ENCODE measurements at regions not wholly inside any gene's neighbourhood (a gene's known extent, or its start where the extent isn't known, plus 50 kb on each side); places are given as distances from the start of the nearest gene placed in this dataset.

DNA sequence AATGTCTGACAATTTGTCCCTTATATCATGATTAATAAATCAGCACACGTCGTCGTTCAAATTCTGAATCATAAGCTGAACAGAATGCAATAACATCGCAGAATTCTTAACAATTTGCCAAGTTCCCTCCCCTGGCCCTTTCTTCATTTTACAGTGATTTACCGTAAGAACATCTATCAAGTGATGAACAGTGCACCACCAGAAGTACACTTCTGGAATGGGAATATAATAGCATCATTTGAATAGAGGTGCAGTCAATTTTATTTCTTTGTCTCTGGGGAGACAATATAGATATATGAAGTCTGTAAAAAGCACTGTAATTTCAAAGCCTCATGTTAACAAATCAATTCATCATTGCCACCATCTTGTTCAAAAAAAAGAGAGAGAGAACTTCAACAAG is 145.1 kb upstream of the SMLR1 start:
- no peaks in the 10 kb centered on the region for H4K20me1 ChIP-seq (ENCODE audit: insufficient read depth)
- no TSS peak for BruUV-seq (replicated peaks)
- H3F3A ChIP-seq (ENCODE audit: insufficient read depth, low read depth) = no peaks in the 10 kb centered on the region
- POLR2A ChIA-PET (ENCODE audit: unreplicated experiment) = no interaction called here
- no peaks in the 10 kb centered on the region for H3K9me2 ChIP-seq (ENCODE audit: insufficient read depth)
- H3K4me2 ChIP-seq = no peak overlapping the region
- DNase-seq = no peak
- H3K4me3 ChIP-seq = no peak overlapping the region
- TF ChIP-seq, protein P1, sequence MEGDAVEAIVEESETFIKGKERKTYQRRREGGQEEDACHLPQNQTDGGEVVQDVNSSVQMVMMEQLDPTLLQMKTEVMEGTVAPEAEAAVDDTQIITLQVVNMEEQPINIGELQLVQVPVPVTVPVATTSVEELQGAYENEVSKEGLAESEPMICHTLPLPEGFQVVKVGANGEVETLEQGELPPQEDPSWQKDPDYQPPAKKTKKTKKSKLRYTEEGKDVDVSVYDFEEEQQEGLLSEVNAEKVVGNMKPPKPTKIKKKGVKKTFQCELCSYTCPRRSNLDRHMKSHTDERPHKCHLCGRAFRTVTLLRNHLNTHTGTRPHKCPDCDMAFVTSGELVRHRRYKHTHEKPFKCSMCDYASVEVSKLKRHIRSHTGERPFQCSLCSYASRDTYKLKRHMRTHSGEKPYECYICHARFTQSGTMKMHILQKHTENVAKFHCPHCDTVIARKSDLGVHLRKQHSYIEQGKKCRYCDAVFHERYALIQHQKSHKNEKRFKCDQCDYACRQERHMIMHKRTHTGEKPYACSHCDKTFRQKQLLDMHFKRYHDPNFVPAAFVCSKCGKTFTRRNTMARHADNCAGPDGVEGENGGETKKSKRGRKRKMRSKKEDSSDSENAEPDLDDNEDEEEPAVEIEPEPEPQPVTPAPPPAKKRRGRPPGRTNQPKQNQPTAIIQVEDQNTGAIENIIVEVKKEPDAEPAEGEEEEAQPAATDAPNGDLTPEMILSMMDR (conservative IDR thresholded peaks at IDR 0.05) = no peak
- TF ChIP-seq EZH2 (IDR thresholded peaks at IDR 0.05; ENCODE audit: low read depth) = no peak
- CTCF ChIA-PET = no interaction called here
- no peaks in the 10 kb centered on the region for H3K36me3 ChIP-seq (ENCODE audit: low read depth)
- intact Hi-C loops (cut with micrococcal nuclease; ENCODE audit: unreplicated experiment) = no loop called here
- no peaks in the 10 kb centered on the region for H3K79me2 ChIP-seq (ENCODE audit: low read depth)
- no peaks in the 10 kb centered on the region for H3K27me3 ChIP-seq (ENCODE audit: insufficient read depth, low read depth)
- no peaks in the 10 kb centered on the region for H3K4me1 ChIP-seq (replicated peaks; ENCODE audit: insufficient read depth)
- no peaks in the 10 kb centered on the region for H3K9me3 ChIP-seq (ENCODE audit: insufficient read depth, low read depth)
- H2AFZ ChIP-seq = no peak overlapping the region
- H3K27ac ChIP-seq = no peak overlapping the region

- Histone ChIP-seq H3K27me3 (ENCODE audit: insufficient read depth, low read depth) (no peaks in the 10 kb centered on the region), H3K27ac (no peak overlapping the region), H4K20me1 (ENCODE audit: insufficient read depth) (no peaks in the 10 kb centered on the region), H3K36me3 (ENCODE audit: low read depth) (no peaks in the 10 kb centered on the region), H3F3A (ENCODE audit: insufficient read depth, low read depth) (no peaks in the 10 kb centered on the region), H3K79me2 (ENCODE audit: low read depth) (no peaks in the 10 kb centered on the region), H3K4me2 (no peak overlapping the region), H3K9me2 (ENCODE audit: insufficient read depth) (no peaks in the 10 kb centered on the region), H2AFZ (no peak overlapping the region), H3K9me3 (ENCODE audit: insufficient read depth, low read depth) (no peaks in the 10 kb centered on the region), H3K4me3 (no peak overlapping the region), H3K4me1 (replicated peaks; ENCODE audit: insufficient read depth) (no peaks in the 10 kb centered on the region)
- ChIA-PET POLR2A (ENCODE audit: unreplicated experiment) (no interaction called here), CTCF (no interaction called here)
- TF ChIP-seq, protein P1 (conservative IDR thresholded peaks at IDR 0.05) = no peak
- no peak for TF ChIP-seq EZH2 (IDR thresholded peaks at IDR 0.05; ENCODE audit: low read depth)
- no TSS peak for BruUV-seq (replicated peaks)
- DNase-seq = no peak
- intact Hi-C loops (cut with micrococcal nuclease; ENCODE audit: unreplicated experiment) = no loop called here
Measured at GRCh38 chr6:130683761-130684517, 143.3 kb upstream of the SMLR1 start.

DNA sequence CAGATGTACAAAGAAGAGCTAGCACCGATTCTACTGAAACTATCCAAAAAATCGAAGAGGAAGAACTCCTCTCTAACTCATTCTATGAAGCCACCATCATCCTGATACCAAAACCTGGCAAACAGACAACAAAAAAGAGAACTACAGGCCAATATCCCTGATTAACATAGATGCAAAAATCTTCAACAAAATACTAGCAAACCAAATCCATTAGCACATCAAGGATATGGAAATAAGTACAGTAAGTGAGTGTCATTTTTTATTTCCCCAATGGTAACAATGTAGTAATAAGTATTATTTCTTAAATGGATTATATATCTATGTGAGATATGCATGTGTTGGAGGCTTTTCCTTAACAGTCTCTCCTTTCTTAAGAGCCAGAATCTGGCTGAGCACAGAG is 134.5 kb upstream of the SMLR1 start:
- DNase-seq = no peak
- Histone ChIP-seq H3F3A (ENCODE audit: insufficient read depth, low read depth) (no peaks in the 10 kb centered on the region), H3K4me1 (replicated peaks; ENCODE audit: insufficient read depth) (no peaks in the 10 kb centered on the region), H3K4me3 (no peak overlapping the region), H4K20me1 (ENCODE audit: insufficient read depth) (no peaks in the 10 kb centered on the region), H3K9me3 (ENCODE audit: insufficient read depth, low read depth) (no peaks in the 10 kb centered on the region), H3K79me2 (ENCODE audit: low read depth) (no peaks in the 10 kb centered on the region), H3K27ac (no peak overlapping the region), H3K4me2 (no peak overlapping the region), H3K36me3 (ENCODE audit: low read depth) (no peaks in the 10 kb centered on the region), H3K9me2 (ENCODE audit: insufficient read depth) (no peaks in the 10 kb centered on the region), H2AFZ (no peak overlapping the region), H3K27me3 (ENCODE audit: insufficient read depth, low read depth) (no peaks in the 10 kb centered on the region)
- no peak for TF ChIP-seq EZH2 (IDR thresholded peaks at IDR 0.05; ENCODE audit: low read depth)
- TF ChIP-seq, protein P1 (conservative IDR thresholded peaks at IDR 0.05) = no peak
- ChIA-PET POLR2A (ENCODE audit: unreplicated experiment) (no interaction called here), CTCF (no interaction called here)
- intact Hi-C loops (cut with micrococcal nuclease; ENCODE audit: unreplicated experiment) = loop anchor here (5.0 to 10.0 kb wide), 2 partner anchors 425 to 648 kb away; no protein-coding TSS in a partner anchor
- BruUV-seq (replicated peaks) = no TSS peak

All from PC-9 (cell line).